ENCODE measurements at regions not wholly inside any gene's neighbourhood (a gene's known extent, or its start where the extent isn't known, plus 50 kb on each side); places are given as distances from the start of the nearest gene placed in this dataset.

GRCh38 chr5:125398466-125398865 lies 652.0 kb upstream of the ZNF608 start:
- H3K4me1 ChIP-seq (replicated peaks in 1 of 2) = no peaks in the 10 kb centered on the region
- H3K27me3 ChIP-seq = no peaks in the 10 kb centered on the region
- no peak overlapping the region for H3K27ac ChIP-seq
- H3K9me3 ChIP-seq (replicated peaks in 1 of 3) = peaks cover 0 to 6% (median 0%) of the 10 kb centered on the region in 3 donors
- intact Hi-C loops (cut with DNase I) = no loop called here
- H3K4me3 ChIP-seq = no peak overlapping the region
- no peaks in the 10 kb centered on the region for H3K36me3 ChIP-seq (replicated peaks in 1 of 2)
- DNase-seq = no peak
- TF ChIP-seq CTCF (IDR thresholded peaks at IDR 0.05) (no peak), POLR2A (IDR thresholded peaks at IDR 0.05) (no peak)
- 87 to 91% (median 91%) methylated on average over 2 of the region's 2 CpGs for WGBS, 4 donors

DNA sequence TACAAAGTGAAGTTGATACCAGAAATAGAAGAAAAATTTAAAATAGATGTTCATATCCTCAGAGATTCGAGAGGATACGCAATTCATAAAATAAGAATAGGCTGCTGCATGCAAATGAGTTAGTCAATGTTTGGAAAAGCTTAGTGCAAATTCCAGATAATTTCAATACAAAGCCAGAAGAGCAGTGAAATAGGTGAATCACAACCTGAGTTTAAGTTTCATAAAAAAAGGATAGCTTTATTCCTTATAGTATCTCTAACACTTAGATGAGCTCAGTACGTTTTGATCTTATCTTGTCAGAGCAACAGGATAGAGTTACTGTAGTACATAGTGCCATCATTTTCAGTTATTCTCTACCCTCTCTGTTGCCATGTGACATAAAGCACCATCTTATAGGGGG lies 653.4 kb upstream of the ZNF608 start:
- Histone ChIP-seq H3K4me1 (replicated peaks in 1 of 2) (no peaks in the 10 kb centered on the region), H3K27ac (no peak overlapping the region), H3K36me3 (replicated peaks in 1 of 2) (no peaks in the 10 kb centered on the region), H3K27me3 (no peaks in the 10 kb centered on the region), H3K9me3 (replicated peaks in 1 of 3) (peaks cover 0 to 6% (median 0%) of the 10 kb centered on the region in 3 donors), H3K4me3 (no peak overlapping the region)
- 89 to 96% (median 94%) methylated on average over 3 of the region's 3 CpGs for WGBS, 4 donors
- DNase-seq = no peak
- intact Hi-C loops (cut with DNase I) = no loop called here
- TF ChIP-seq CTCF (IDR thresholded peaks at IDR 0.05) (no peak), POLR2A (IDR thresholded peaks at IDR 0.05) (no peak)

GRCh38 chr5:125401724-125402622 lies 655.5 kb upstream of the ZNF608 start:
- no peak overlapping the region for H3K4me3 ChIP-seq
- H3K4me1 ChIP-seq (replicated peaks in 1 of 2) = no peaks in the 10 kb centered on the region
- intact Hi-C loops (cut with DNase I) = no loop called here
- no peaks in the 10 kb centered on the region for H3K27me3 ChIP-seq
- DNase-seq = no peak
- H3K9me3 ChIP-seq (replicated peaks in 1 of 3) = peaks cover 0 to 6% (median 0%) of the 10 kb centered on the region in 3 donors
- H3K36me3 ChIP-seq (replicated peaks in 1 of 2) = no peaks in the 10 kb centered on the region
- 67 to 84% (median 82%) methylated on average over 5 of the region's 5 CpGs for WGBS, 4 donors
- no peak overlapping the region for H3K27ac ChIP-seq
- no peak for TF ChIP-seq CTCF (IDR thresholded peaks at IDR 0.05)
- TF ChIP-seq POLR2A (IDR thresholded peaks at IDR 0.05) = no peak

GRCh38 chr5:125402787-125403186 lies 656.3 kb upstream of the ZNF608 start:
- no peaks in the 10 kb centered on the region for H3K36me3 ChIP-seq (replicated peaks in 1 of 2)
- H3K27ac ChIP-seq = no peak overlapping the region
- 87 to 94% (median 91%) methylated on average over 4 of the region's 4 CpGs for WGBS, 4 donors
- no peak for DNase-seq
- intact Hi-C loops (cut with DNase I) = no loop called here
- no peaks in the 10 kb centered on the region for H3K27me3 ChIP-seq
- H3K9me3 ChIP-seq (replicated peaks in 1 of 3) = peaks cover 0 to 6% (median 0%) of the 10 kb centered on the region in 3 donors
- peaks cover 1 to 2% of the 10 kb centered on the region in 2 donors for H3K4me1 ChIP-seq (replicated peaks in 1 of 2)
- H3K4me3 ChIP-seq = no peak overlapping the region
- TF ChIP-seq POLR2A (IDR thresholded peaks at IDR 0.05) = no peak
- TF ChIP-seq CTCF (IDR thresholded peaks at IDR 0.05) = no peak
